Smooth muscle cell (in vitro differentiated cells): ENCODE measurements at regions not wholly inside any gene's neighbourhood (a gene's known extent, or its start where the extent isn't known, plus 50 kb on each side); places are given as distances from the start of the nearest gene placed in this dataset.

Experiments
- DNase-seq: peaks from one replicate; lab custom pipeline; 2025; ENCODE audit not compliant: unreplicated experiment; lab: John Stamatoyannopoulos, UW
- H2AFZ ChIP-seq: fragments of 200-600 bp; sonication (generic); 2 replicates; pipeline ENCODE4 v1.6.0; 2016; ENCODE audit warnings: antibody characterized with exemption, low read depth, mild to moderate bottlenecking
- H3F3A ChIP-seq: fragments of 200-600 bp; sonication (generic); 2 replicates; pipeline ENCODE4 v1.6.0; 2017; ENCODE audit warnings: antibody characterized with exemption, low read depth
- H3K27ac ChIP-seq: fragments of 200-600 bp; sonication (generic); 2 replicates; pipeline ENCODE4 v1.5.1; 2016; ENCODE audit warnings: low read depth, mild to moderate bottlenecking
- H3K27me3 ChIP-seq: fragments of 200-600 bp; sonication (generic); 2 replicates; pipeline ENCODE4 v1.6.1; 2016; ENCODE audit warnings: low read depth, mild to moderate bottlenecking
- H3K36me3 ChIP-seq: fragments of 200-600 bp; sonication (generic); 2 replicates; pipeline ENCODE4 v1.5.1; 2016; ENCODE audit warnings: low read depth
- H3K4me1 ChIP-seq: fragments of 200-600 bp; sonication (generic); 2 replicates; pipeline ENCODE4 v1.5.1; 2016; ENCODE audit warnings: low read depth
- H3K4me2 ChIP-seq: fragments of 200-600 bp; sonication (generic); 2 replicates; pipeline ENCODE4 v1.6.0; 2016; ENCODE audit warnings: mild to moderate bottlenecking
- H3K4me3 ChIP-seq: fragments of 200-600 bp; sonication (generic); 2 replicates; pipeline ENCODE4 v1.5.1; 2016; ENCODE audit warnings: mild to moderate bottlenecking
- H3K79me2 ChIP-seq: fragments of 200-600 bp; sonication (generic); 2 replicates; pipeline ENCODE4 v1.6.0; 2016; ENCODE audit warnings: low read depth, mild to moderate bottlenecking
- H3K9ac ChIP-seq: fragments of 200-600 bp; sonication (generic); 2 replicates; pipeline ENCODE4 v1.6.0; 2016; ENCODE audit warnings: low read depth
- H3K9me3 ChIP-seq: fragments of 200-600 bp; sonication (generic); replicated peaks from 2 replicates; pipeline ENCODE4 v1.5.1; 2016; ENCODE audit warnings: low read depth
- H4K20me1 ChIP-seq: fragments of 200-600 bp; sonication (generic); 2 replicates; pipeline ENCODE4 v1.6.0; 2016; ENCODE audit warnings: low read depth
- CTCF ChIP-seq: fragments of 200-600 bp; sonication (generic); IDR thresholded peaks from 2 replicates; pipeline ENCODE4 v1.5.1; 2017; ENCODE audit warnings: borderline replicate concordance, mild to moderate bottlenecking, antibody characterized with exemption; ENCODE audit not compliant: insufficient read depth, poor library complexity, severe bottlenecking
- WGBS: methylation state at CpG from one replicate; pipeline ENCODE4 v1.1.7; 2016; ENCODE audit warnings: low lambda C conversion rate; 5-methylcytosine and 5-hydroxymethylcytosine counted together

GRCh38 chr16:55236655-55237054 lies 87.3 kb upstream of the IRX6 start:
- Histone ChIP-seq H4K20me1 (no peaks in the 10 kb centered on the region), H2AFZ (no peak overlapping the region)
- 84% methylated on average over 5 of the region's 5 CpGs for WGBS

GRCh38 chr16:55239723-55240122 lies 84.3 kb upstream of the IRX6 start:
- Histone ChIP-seq H3K27ac (no peak overlapping the region), H3F3A (no peaks in the 10 kb centered on the region), H3K4me1 (no peaks in the 10 kb centered on the region), H2AFZ (no peak overlapping the region), H3K9me3 (no peaks in the 10 kb centered on the region), H3K9ac (no peak overlapping the region), H4K20me1 (no peaks in the 10 kb centered on the region), H3K27me3 (peaks cover 71% of the 10 kb centered on the region), H3K36me3 (no peaks in the 10 kb centered on the region), H3K4me3 (no peak overlapping the region), H3K4me2 (no peak overlapping the region), H3K79me2 (no peaks in the 10 kb centered on the region)
- TF ChIP-seq CTCF = no peak
- no peak for DNase-seq

More at GRCh38 chr16:55236655-55237054, 87.3 kb upstream of the IRX6 start:
- H3K9me3 ChIP-seq = no peaks in the 10 kb centered on the region
- no peak overlapping the region for H3K4me2 ChIP-seq
- no peak overlapping the region for H3K27ac ChIP-seq
- H3K4me1 ChIP-seq = no peaks in the 10 kb centered on the region
- H3K9ac ChIP-seq = no peak overlapping the region
- H3K27me3 ChIP-seq = peaks cover 52% of the 10 kb centered on the region
- no peaks in the 10 kb centered on the region for H3K79me2 ChIP-seq
- no peak for DNase-seq
- H3K36me3 ChIP-seq = no peaks in the 10 kb centered on the region
- no peak overlapping the region for H3K4me3 ChIP-seq
- TF ChIP-seq CTCF = no peak
- no peaks in the 10 kb centered on the region for H3F3A ChIP-seq

GRCh38 chr16:55240888-55241287 lies 83.1 kb upstream of the IRX6 start:
- Histone ChIP-seq H3K27me3 (peaks cover 71% of the 10 kb centered on the region), H4K20me1 (no peaks in the 10 kb centered on the region), H3K79me2 (no peaks in the 10 kb centered on the region), H2AFZ (no peak overlapping the region), H3K9me3 (no peaks in the 10 kb centered on the region), H3K4me3 (no peak overlapping the region), H3K27ac (no peak overlapping the region), H3K4me1 (no peaks in the 10 kb centered on the region), H3F3A (no peaks in the 10 kb centered on the region), H3K9ac (no peak overlapping the region), H3K4me2 (no peak overlapping the region), H3K36me3 (no peaks in the 10 kb centered on the region)
- no peak for DNase-seq
- TF ChIP-seq CTCF = no peak
- 54% methylated on average over 7 of the region's 7 CpGs for WGBS

- H2AFZ ChIP-seq = no peak overlapping the region
- no peaks in the 10 kb centered on the region for H3K79me2 ChIP-seq
- no peaks in the 10 kb centered on the region for H3K9me3 ChIP-seq
- DNase-seq = no peak
- no peak for TF ChIP-seq CTCF
- no peak overlapping the region for H3K4me2 ChIP-seq
- peaks cover 53% of the 10 kb centered on the region for H3K27me3 ChIP-seq
- no peaks in the 10 kb centered on the region for H4K20me1 ChIP-seq
- WGBS = 66% methylated on average over 3 of the region's 3 CpGs
- no peak overlapping the region for H3K27ac ChIP-seq
- H3K4me3 ChIP-seq = no peak overlapping the region
- H3K36me3 ChIP-seq = no peaks in the 10 kb centered on the region
- H3F3A ChIP-seq = no peaks in the 10 kb centered on the region
- no peaks in the 10 kb centered on the region for H3K4me1 ChIP-seq
- H3K9ac ChIP-seq = no peak overlapping the region
Observed at GRCh38 chr16:55242667-55243066, 81.3 kb upstream of the IRX6 start.
